ENCODE measurements at regions not wholly inside any gene's neighbourhood (a gene's known extent, or its start where the extent isn't known, plus 50 kb on each side); places are given as distances from the start of the nearest gene placed in this dataset.
A peak's percentile ranks its signal among the peaks of the same experiment; 100 is the strongest.

DNA sequence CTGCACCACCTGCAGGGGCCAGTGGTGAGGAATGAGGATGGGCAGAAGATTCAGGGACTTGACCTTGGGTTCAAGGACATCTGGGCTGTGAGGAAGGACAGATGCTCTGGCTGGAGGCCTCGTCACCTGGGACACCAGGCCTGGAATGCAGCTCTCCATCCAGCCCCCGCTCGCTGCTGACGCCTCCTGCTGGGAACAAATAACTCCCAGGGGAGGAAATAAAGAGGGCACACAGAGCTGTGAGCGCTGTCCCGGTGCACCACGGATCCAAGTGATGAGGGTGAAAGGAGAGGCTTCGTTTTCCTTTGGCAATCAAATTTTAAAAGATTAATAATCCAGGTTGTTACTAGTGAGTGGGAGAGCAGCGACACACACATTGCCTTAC, 368.0 kb upstream of the MYT1L start:
- TF ChIP-seq, protein P1, sequence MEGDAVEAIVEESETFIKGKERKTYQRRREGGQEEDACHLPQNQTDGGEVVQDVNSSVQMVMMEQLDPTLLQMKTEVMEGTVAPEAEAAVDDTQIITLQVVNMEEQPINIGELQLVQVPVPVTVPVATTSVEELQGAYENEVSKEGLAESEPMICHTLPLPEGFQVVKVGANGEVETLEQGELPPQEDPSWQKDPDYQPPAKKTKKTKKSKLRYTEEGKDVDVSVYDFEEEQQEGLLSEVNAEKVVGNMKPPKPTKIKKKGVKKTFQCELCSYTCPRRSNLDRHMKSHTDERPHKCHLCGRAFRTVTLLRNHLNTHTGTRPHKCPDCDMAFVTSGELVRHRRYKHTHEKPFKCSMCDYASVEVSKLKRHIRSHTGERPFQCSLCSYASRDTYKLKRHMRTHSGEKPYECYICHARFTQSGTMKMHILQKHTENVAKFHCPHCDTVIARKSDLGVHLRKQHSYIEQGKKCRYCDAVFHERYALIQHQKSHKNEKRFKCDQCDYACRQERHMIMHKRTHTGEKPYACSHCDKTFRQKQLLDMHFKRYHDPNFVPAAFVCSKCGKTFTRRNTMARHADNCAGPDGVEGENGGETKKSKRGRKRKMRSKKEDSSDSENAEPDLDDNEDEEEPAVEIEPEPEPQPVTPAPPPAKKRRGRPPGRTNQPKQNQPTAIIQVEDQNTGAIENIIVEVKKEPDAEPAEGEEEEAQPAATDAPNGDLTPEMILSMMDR (IDR thresholded peaks at IDR 0.05) = no peak
- DNase-seq (no peak), ATAC-seq (no peak)
- Histone ChIP-seq H3K27me3 (peaks cover 2% of the 10 kb centered on the region), H3K36me3 (no peaks in the 10 kb centered on the region), H3K4me3 (no peak overlapping the region), H3K4me1 (no peaks in the 10 kb centered on the region), H3K27ac (no peak overlapping the region), H3K9me3 (no peaks in the 10 kb centered on the region)
- intact Hi-C loops (cut with DNase I) = no loop called here

DNA sequence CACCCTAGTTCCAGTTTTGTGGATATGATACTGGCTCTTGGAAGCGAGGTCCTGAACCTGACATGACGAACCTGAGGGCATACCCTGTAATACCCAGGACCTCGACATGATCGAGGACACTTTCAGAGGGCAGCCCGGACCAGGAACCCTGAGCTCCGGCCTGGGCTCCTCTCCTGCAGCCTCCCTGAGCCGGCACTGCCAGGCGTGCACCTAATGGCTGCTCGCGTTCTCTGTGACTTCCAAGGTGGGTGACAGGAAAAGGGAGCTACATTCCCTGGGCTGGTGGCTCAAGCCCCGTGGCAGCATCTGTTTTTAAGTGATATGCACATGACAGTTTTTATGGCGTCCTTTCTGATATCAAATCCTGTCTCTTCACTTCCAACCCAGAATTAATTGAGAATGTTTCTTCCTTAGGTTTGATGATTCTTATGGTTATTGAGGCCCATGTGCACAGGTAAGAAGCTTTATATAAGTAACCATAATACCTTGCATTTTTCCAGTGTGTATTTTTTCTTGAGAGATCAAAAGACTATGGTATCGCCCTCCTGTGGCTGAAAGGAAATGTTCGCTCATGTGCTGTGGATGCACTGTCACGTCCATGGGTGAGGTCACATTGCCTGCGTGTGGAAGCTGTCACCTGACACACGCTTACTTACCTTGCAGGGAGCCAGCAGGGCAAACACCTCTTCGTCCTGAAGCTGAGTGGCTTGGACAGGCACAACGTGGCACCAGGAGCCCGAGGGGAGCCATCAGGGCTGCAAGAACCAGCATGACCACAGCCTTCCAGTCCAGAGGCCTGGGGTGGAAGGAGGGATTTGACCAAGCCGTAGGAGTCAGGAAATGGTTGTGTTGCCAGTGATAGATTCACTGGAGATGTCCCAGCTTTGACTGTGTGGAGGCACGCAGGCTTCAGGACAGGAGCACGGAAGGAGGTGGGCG, 367.4 kb upstream of the MYT1L start:
- intact Hi-C loops (cut with DNase I) = no loop called here
- TF ChIP-seq, protein P1 (IDR thresholded peaks at IDR 0.05) = peak; percentile 11
- peaks cover 7% of the 10 kb centered on the region for H3K27me3 ChIP-seq
- ATAC-seq (no peak), DNase-seq (no peak)
- H3K4me1 ChIP-seq = no peaks in the 10 kb centered on the region
- H3K9me3 ChIP-seq = no peaks in the 10 kb centered on the region
- no peaks in the 10 kb centered on the region for H3K36me3 ChIP-seq
- H3K4me3 ChIP-seq = no peak overlapping the region
- no peak overlapping the region for H3K27ac ChIP-seq

DNA sequence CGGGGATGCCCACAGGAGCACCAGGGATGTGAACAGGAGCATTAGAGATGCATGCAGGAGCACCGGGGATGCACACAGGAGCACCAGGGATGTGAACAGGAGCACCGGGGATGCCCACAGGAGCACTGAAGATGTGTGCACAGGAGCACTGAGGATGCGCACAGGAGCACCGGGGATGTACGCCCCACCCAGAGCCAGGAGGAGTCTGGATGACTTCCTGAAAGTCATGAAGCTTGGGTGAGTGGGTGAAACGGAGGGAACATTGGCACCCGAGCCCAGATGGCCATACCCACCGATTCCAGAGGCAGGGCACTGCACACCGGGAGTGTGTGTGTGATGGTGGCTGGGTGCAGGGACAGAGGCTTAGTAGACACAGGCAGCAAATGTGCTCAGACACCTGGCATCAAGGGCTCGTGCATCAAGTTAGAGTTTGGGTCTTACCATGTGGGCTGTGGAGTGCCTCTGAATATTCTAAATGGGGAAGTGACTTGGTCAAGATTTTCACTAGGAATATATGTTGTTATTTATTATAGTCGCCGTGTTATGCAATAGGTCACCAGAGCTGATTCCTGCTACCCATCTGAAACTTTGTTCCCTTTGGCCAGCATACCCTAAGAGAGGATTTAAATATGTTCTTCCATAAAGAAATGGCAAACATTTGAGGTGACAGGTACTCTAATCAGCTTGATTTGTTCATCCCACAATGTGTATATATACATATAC, 365.8 kb upstream of the MYT1L start:
- DNase-seq (no peak), ATAC-seq (no peak)
- Histone ChIP-seq H3K36me3 (no peaks in the 10 kb centered on the region), H3K4me3 (no peak overlapping the region), H3K27me3 (peaks cover 7% of the 10 kb centered on the region), H3K4me1 (no peaks in the 10 kb centered on the region), H3K27ac (no peak overlapping the region), H3K9me3 (no peaks in the 10 kb centered on the region)
- intact Hi-C loops (cut with DNase I) = no loop called here
- TF ChIP-seq, protein P1 (IDR thresholded peaks at IDR 0.05) = no peak

DNA sequence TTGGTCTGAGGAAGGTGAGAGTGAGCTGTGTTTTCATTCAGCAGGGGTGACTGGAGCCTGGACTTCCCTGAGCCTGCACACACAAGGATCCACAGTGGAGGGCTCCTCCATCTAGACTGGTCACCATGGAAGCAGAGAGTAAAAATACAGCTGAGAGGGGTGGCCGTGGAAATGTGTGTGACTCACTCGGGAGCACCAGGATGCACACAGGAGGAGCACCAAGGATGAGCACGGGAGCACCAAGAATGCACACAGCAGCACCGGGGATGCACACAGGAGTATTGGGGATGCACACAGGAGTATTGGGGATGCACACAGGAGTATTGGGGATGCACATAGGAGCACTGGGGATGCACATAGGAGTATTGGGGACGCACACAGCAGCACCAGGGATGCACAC, 365.2 kb upstream of the MYT1L start:
- H3K9me3 ChIP-seq = no peaks in the 10 kb centered on the region
- ATAC-seq = no peak
- H3K4me3 ChIP-seq = no peak overlapping the region
- peaks cover 7% of the 10 kb centered on the region for H3K27me3 ChIP-seq
- H3K36me3 ChIP-seq = no peaks in the 10 kb centered on the region
- no peaks in the 10 kb centered on the region for H3K4me1 ChIP-seq
- no peak overlapping the region for H3K27ac ChIP-seq
- DNase-seq = no peak
- TF ChIP-seq, protein P1 (IDR thresholded peaks at IDR 0.05) = no peak
- intact Hi-C loops (cut with DNase I) = no loop called here

DNA sequence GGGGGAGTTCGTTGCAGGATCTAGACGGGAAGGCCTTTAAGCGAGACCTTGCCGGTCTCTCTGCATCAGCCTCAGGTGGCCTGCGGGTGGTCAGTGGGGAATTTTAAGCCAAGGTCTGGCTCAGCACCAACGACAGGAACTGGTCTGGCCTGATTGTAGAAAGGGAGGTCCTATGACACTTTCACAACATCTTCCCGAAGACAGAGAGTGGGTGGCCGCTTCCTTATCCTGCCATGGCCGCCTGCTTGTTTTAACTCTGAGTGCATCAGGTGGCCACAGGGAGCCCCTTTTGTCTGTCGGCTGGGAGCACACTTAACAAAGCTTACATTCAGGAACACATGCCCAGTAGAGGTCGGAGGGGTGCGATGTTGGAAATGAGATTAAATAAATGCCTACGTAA, 363.7 kb upstream of the MYT1L start:
- no peak overlapping the region for H3K4me3 ChIP-seq
- DNase-seq (no peak), ATAC-seq (peak; percentile 40)
- TF ChIP-seq, protein P1 (IDR thresholded peaks at IDR 0.05) = no peak
- no peaks in the 10 kb centered on the region for H3K4me1 ChIP-seq
- no peaks in the 10 kb centered on the region for H3K9me3 ChIP-seq
- no peak overlapping the region for H3K27ac ChIP-seq
- H3K36me3 ChIP-seq = no peaks in the 10 kb centered on the region
- peaks cover 7% of the 10 kb centered on the region for H3K27me3 ChIP-seq
- intact Hi-C loops (cut with DNase I) = no loop called here

Measured in upper lobe of right lung (tissue), 1 donor.